ENCODE measurements at regions not wholly inside any gene's neighbourhood (a gene's known extent, or its start where the extent isn't known, plus 50 kb on each side); places are given as distances from the start of the nearest gene placed in this dataset.

DNA sequence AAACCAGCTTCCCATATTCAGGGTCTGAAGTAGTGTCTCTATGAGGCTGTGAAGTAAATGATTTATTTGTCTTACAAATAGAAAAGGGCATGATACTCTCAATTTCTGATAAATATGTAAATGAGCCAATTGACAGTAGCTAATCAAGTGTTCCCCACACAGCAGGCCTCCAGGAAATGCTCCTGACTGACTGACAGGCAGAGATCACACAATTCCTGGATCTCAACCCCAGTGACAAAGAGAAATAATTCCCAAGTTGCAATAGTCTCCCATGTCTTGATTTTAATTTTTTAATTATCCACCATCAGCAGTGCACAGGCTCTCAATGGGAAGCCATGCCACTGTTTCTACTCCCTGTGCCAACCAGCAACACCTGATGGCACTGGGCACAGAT lies 390.4 kb downstream of the SOX11 start:
- no peak overlapping the region for H3K4me3 ChIP-seq (ENCODE audit: low read depth, low read length)
- TF ChIP-seq, protein P1, sequence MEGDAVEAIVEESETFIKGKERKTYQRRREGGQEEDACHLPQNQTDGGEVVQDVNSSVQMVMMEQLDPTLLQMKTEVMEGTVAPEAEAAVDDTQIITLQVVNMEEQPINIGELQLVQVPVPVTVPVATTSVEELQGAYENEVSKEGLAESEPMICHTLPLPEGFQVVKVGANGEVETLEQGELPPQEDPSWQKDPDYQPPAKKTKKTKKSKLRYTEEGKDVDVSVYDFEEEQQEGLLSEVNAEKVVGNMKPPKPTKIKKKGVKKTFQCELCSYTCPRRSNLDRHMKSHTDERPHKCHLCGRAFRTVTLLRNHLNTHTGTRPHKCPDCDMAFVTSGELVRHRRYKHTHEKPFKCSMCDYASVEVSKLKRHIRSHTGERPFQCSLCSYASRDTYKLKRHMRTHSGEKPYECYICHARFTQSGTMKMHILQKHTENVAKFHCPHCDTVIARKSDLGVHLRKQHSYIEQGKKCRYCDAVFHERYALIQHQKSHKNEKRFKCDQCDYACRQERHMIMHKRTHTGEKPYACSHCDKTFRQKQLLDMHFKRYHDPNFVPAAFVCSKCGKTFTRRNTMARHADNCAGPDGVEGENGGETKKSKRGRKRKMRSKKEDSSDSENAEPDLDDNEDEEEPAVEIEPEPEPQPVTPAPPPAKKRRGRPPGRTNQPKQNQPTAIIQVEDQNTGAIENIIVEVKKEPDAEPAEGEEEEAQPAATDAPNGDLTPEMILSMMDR (IDR thresholded peaks at IDR 0.05; ENCODE audit: borderline replicate concordance, insufficient read depth, low read depth, low read length), result no peak

DNA sequence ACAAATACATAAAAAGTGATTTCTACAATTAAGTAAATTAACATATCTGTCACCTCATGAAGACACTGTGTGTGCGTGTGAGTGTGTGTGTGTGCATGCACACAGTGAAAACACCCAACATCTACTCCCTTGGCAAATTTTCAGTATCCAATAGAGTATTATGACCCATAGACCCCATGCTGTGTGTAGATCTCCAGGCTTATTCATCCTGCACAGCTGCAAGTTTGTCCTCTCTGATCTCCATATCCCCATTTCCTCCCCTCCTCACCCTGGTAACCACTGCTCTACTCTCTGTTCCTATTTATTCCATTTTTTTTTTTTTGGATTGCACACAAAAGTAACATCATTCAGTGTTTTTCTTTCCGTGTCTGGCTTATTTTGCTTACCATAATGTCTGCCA lies 391.0 kb downstream of the SOX11 start:
- TF ChIP-seq, protein P1 (IDR thresholded peaks at IDR 0.05; ENCODE audit: borderline replicate concordance, insufficient read depth, low read depth, low read length), result no peak
- no peak overlapping the region for H3K4me3 ChIP-seq (ENCODE audit: low read depth, low read length)

DNA sequence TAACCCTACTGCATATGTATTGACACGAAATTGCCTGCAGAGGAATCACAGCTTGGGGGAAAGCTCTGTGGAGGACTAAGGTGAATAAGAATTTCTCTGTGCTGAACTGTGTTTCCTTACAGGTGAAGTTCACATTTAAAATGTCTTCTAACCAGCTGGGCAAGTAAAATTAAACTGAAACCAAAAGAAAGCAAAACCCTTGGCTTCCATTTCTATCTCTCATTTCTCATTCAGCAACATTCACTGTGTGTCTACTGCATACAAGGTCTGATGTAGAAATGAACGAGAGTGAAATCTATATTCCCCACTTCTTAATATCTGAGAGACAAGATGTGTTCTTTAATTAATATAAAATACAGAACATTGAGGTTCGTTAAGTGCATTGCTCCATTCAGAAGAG lies 397.3 kb downstream of the SOX11 start:
- TF ChIP-seq, protein P1 (IDR thresholded peaks at IDR 0.05; ENCODE audit: borderline replicate concordance, insufficient read depth, low read depth, low read length), result no peak

DNA sequence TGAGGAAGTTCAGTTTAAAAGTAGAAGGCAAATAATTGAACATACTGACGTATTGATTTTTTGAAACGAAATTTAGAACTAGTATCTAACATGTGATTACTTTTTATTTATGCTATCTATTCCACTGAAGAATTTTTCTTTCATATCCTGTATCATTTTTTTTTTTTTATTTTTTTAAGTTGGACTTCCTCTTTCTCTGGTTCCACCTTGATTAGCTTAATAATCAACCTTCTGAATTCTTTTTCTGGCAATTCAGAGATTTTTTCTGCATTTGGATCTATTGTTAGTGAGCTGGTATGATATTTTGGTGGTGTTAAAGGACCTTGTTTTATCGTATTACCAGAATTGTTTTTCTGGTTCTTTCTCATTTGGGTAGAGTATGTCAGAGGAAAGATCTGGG lies 411.2 kb downstream of the SOX11 start:
- TF ChIP-seq, protein P1 (IDR thresholded peaks at IDR 0.05; ENCODE audit: borderline replicate concordance, insufficient read depth, low read depth, low read length), result no peak

More for the DNA sequence above, 397.3 kb downstream of the SOX11 start:
- H3K4me3 ChIP-seq (ENCODE audit: low read depth, low read length), result no peak overlapping the region

DNA sequence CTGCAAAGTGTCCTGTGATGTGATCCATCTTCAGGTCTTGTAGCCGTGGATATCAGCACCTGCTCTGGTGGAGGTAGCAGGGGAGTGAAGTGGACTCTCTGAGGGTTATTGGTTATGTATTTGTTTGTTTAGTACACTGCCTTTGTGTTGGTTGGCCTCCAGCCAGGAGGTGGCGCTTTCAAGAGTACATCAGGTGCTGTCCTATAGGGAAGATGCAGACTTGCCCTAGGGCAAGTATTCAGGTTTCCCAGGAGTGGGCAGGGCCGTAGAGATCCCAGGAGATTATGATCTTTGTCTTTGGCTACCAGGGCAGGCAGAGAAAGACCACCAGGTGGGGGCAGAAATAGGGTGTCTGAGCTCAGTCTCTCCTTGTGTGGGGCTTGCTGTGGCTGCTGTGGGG lies 411.8 kb downstream of the SOX11 start:
- no peak overlapping the region for H3K4me3 ChIP-seq (ENCODE audit: low read depth, low read length)
- TF ChIP-seq, protein P1 (IDR thresholded peaks at IDR 0.05; ENCODE audit: borderline replicate concordance, insufficient read depth, low read depth, low read length), result no peak

More for the DNA sequence above, 411.2 kb downstream of the SOX11 start:
- H3K4me3 ChIP-seq (ENCODE audit: low read depth, low read length), result no peak overlapping the region

DNA sequence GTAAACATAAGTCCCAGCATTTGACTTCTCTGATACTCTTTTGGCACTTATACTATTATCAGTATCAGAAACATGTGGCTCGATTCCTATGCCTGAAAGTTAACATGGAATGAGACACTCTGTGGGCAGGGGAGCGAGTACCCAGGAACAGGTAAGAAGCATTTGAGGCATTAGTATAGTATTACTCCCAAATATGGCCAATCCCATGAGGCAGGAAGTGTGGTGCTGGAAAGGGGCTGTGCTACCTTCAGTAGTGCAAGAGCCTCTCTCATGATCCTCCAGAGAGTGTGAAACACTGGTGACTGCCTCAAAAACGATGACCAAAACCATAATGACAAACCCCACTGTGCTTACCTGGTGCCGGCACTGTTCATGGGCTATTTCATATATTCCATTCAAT lies 415.1 kb downstream of the SOX11 start:
- TF ChIP-seq, protein P1 (IDR thresholded peaks at IDR 0.05; ENCODE audit: borderline replicate concordance, insufficient read depth, low read depth, low read length), result no peak

DNA sequence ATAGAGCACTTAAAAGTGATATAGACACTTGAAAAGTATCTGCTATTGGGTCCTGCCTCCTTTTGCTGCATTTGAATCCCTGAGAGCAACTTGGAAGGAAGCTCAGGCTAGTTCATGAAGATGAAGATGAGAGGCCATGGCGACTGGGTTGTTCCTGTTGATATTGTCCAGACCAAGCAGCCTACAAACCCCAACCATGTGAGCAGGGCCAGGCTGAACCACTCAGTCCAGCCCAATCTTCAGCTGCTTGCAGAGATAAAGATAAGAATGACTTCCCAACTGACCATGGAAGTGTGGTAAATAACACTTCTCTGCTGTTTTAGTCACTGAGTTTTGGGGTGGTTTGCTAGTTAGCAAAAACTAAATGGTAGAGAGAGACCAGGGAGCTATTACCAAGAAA lies 417.6 kb downstream of the SOX11 start:
- TF ChIP-seq, protein P1 (IDR thresholded peaks at IDR 0.05; ENCODE audit: borderline replicate concordance, insufficient read depth, low read depth, low read length), result no peak
- no peak overlapping the region for H3K4me3 ChIP-seq (ENCODE audit: low read depth, low read length)

More for the DNA sequence above, 415.1 kb downstream of the SOX11 start:
- H3K4me3 ChIP-seq (ENCODE audit: low read depth, low read length), result no peak overlapping the region

All from GM12875 (cell line).